Erythroblast (primary cell): ENCODE measurements at regions not wholly inside any gene's neighbourhood (a gene's known extent, or its start where the extent isn't known, plus 50 kb on each side); places are given as distances from the start of the nearest gene placed in this dataset.

Source experiments
- GATA1 ChIP-seq: IDR thresholded peaks from 2 replicates; pipeline ENCODE4 v1.6.1; 2011; ENCODE audit warnings: low read depth, mild to moderate bottlenecking, control low read depth, low read length, moderate library complexity
- POLR2A ChIP-seq: IDR thresholded peaks from 2 replicates; pipeline ENCODE4 v1.6.1; 2011; ENCODE audit warnings: mild to moderate bottlenecking, low read length

DNA sequence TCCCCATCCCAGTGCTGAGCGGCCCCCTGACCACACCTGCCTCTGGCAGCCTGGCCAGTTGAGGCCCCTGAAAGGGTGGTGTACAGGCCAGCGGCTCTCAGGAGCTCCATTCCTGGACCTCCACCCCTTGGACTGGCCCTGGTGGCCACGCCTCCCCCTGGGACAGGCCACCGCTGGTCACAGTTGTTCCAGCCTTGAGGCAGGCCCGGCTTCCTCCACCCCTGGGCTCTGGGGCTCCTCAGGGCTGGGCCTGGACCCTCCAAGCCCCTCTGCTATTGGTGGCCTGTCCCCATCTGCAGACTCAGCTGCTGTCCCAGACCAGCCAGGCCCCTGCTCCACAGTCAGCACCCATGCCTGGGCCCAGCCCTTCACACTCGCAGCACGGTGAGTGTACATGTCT lies 93.2 kb upstream of the NKX1-1 start:
- TF ChIP-seq POLR2A (no peak), GATA1 (no peak)
